ENCODE measurements at regions not wholly inside any gene's neighbourhood (a gene's known extent, or its start where the extent isn't known, plus 50 kb on each side); places are given as distances from the start of the nearest gene placed in this dataset.
A peak's percentile ranks its signal among the peaks of the same experiment; 100 is the strongest.

DNA sequence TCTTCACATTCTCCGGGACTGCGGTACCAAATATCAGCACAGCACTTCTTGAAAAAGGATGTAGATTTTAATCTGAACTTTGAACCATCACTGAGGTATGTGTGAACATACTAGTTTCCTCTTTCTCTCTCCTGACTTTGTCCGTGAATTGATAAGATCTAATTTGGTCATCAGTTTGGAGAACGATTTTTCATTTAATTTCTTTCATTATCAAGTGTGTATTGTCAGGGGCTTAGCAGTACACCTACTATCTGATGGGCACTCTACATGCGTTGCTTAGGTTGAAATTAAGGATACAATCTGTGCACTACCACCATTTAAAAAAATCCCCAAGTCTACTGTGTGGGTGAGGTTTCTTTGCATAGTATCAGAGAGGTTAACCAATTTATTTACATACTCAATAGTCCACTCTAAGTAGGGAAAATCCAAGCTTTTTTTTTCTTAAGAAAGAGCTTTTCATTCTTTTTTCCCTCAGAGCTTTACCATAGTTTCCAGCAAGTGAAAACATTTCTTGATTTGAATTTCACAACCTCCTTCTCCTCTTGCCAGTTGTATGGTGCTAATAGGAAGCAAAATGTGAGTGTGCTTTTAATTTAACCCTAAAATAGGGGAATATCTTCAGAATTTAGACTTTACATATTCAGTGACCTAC lies 105.4 kb upstream of the ESR1 start:
- no peak for DNase-seq

DNA sequence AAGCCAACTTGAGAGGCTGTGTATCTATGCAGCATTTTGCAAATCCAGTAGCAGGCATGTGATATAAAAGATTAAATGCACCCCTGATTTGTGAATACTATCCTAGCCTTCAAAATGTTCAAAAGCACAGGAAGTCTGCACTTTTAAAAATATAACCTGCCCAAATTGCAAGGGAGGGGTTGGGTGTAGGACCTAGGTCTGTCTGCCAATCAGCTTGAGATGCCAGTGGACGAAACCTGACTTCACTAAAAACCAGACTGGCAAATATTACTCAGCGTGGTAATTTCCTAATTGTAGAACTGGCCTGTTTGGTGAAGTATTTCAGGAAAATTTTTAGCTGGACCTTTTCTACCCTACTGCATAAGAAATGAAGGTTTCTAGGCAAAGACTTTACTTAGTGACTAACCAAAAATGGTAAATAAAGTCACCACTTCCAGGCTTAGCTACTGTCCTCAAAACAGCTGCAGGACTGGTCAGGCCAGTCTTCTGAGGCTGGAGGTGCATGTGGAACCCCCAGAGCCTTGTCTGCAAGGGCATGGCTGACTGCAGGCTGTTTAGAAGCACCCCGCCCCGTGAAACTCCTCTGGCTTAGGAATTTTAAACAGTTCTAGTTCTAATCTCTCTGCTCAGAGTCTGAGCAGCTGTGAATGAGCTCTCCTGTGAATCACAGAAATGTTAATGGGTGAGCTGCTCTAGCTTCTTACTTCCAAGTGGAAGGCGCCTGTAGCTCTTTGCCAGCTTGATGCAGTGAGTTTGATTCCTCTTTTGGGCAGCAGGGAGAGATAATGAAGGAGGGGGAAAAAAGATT lies 104.4 kb upstream of the ESR1 start:
- DNase-seq = no peak

DNA sequence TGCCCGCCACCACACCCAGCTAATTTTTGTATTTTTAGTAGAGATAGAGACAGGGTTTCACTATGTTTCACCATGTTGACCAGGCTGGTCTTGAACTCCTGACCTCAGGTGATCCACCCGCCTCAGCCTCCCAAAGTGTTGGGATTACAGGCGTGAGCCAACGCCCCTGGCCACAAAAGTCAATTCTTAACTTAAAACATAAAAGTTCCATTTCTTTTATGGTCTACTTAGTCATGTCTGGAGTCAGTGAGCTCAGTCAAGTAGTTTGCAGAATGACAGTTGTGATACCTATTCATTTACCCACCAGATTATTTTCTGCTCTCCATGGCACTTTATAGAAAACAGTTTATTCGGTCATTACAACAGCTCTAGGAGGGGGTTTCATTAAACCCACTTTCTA lies 103.1 kb upstream of the ESR1 start:
- DNase-seq = no peak

DNA sequence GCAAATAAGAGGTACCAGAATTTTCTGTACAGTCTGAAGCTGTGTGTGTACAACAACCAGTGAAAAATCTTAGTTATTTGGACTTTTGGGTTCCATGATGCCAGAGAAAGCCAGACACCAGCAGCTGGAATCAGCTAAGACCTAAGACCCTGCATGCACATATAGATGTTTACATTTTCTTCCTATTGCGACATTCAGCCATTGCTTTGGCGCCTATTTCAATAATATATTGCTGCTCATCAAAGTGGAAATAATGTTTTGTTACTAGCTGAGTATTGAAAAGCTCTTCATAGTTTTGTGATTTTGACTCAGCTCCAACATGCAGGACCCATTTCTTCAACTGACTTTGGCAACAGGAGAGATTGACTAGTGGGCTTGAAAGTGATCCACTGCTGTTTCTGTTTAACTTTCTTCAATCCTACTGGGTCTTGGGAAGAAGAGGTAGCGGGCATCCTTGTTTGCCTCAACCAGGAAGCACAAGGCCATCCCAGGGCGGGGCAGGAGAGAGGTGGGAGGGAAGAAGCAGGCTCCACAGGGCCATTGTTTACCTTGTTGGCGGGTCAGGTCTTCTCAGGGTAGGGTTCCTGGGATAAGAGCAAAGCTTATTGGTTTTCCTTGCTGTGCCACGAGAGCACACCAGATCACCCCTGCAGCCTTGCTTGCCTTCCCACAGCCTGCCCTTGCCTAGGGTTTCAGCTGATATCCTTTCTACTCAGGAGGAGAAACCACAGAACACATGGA lies 101.3 kb upstream of the ESR1 start:
- DNase-seq = no peak

DNA sequence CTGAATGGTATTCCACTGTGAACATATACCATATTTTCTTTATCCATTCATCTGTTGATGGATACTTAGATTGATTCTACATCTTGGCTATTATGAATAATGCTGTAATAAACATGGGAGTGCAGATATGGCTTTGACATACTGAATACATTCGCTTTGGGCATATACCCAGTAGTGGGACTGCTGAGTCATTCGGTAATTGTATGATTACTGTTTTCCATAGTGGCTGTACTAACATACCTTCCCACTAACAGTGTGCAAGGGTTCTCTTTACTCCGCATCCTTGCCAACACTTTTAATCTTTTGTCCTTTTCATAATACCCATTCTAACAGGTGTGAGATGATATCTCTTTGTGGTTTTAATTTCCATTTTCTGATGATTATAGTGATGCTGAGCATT lies 98.2 kb upstream of the ESR1 start:
- no peak for DNase-seq

DNA sequence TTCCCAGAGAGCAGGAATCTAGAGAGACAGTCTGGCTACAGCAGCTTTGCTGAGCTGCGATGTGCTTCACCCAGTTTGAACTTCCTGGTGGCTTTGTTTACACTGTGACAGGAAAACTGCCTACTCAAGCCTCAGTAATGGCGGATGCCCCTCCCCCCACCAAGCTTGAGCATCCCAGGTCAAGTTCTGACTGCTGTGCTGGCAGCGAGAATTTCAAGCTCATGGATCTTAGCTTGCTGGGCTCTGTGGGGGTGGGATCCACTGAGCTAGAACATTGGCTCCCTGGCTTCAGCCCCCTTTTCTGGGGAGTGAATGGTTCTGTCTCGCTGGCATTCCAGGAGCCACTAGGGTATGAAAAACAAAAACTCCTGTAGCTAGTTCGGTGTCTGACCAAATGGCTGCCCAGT lies 91.0 kb upstream of the ESR1 start:
- no peak for DNase-seq

DNA sequence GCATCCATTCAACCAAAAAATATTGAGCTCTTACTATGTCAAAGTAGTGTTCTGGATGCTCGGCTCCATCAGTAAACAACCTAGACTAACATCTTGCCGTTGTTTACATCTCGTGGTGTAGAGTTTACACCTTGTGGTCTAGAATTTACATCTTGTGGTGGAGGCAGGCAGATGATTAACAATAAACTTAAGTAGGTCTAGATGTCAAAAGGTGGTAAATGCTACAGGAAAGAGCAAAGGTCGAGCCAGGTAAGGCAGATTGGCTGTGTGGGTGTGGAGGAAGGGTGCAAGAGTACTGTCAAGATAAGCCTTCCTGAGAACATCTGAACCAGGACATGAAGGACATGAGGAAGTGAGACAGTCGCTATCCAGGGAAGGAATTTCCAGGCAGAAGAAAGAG lies 88.4 kb upstream of the ESR1 start:
- no peak for DNase-seq

DNA sequence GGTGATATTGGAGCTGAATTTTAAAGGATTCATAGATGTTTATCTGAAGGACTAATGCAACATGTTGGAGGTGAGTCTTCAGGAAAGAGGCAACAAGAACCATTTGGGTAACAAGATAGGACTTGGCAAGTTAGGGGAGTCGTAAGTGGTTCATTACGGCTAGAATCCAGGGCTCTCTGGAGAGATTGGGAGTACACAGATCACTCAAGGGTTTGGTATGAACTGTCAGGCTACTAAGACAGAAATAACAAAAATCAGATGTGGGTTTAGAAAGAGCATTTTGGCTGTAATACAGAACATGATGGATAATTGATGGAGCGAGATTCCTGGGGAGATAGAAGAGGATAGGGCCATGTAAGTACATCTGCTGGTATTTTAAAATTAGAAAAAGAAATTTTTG lies 86.3 kb upstream of the ESR1 start:
- no peak for DNase-seq

DNA sequence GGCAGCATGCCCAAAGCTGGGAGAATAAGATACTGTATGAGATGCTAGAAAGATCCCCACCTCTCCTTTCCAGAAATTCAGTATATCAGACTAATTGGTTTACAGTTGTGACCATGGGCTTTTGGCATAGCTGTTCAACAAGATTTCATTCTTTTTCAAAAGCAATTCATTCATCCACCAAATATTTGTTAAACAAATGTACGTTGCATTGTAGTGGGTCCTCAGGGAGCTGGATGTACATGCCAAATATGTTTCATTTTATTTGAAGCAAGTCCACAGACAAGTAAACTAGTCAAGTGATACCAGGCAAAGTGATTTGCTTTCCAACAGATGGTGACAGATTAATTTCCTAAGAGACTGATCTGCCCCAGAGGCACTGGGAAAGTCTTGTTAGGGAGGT lies 85.8 kb upstream of the ESR1 start:
- no peak for DNase-seq

DNA sequence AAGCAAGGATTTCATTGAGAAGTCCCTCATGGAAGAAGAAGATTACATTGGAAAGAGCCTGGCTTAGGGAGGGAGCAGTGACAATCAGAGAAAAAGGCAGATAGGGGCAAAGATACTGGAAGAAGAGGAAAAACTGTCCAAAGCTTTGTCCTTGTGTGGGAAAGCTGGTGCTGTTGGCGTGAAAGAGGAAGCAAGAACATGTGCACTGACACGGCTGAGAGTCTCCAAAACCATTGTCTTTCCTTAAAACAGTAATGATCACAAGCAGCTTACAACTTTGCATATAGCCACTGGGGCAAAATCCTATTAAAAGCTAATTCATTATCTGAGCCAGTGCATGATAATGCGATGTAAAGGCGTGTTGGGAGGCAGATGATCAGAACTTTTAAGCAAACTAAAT lies 85.1 kb upstream of the ESR1 start:
- peak; percentile 13 for DNase-seq

DNA sequence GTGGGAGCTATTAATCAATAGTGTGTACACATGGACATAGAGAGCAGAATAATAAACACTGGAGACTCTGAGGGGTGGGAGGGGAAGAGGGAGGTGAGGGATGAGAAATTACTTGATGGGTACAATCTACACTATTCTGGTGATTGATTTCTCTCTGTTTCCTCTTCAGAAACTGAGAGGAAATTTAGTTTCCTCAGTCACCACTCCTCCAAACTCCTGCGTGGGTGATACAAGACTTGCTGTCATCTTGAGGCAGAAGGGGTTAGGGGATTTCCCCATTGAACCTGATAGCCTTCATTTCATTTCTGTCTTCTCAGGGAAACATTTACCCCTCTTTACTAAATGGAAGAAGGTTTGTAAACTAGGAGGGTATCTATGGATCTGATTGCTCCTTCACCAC lies 84.3 kb upstream of the ESR1 start:
- DNase-seq = no peak

DNA sequence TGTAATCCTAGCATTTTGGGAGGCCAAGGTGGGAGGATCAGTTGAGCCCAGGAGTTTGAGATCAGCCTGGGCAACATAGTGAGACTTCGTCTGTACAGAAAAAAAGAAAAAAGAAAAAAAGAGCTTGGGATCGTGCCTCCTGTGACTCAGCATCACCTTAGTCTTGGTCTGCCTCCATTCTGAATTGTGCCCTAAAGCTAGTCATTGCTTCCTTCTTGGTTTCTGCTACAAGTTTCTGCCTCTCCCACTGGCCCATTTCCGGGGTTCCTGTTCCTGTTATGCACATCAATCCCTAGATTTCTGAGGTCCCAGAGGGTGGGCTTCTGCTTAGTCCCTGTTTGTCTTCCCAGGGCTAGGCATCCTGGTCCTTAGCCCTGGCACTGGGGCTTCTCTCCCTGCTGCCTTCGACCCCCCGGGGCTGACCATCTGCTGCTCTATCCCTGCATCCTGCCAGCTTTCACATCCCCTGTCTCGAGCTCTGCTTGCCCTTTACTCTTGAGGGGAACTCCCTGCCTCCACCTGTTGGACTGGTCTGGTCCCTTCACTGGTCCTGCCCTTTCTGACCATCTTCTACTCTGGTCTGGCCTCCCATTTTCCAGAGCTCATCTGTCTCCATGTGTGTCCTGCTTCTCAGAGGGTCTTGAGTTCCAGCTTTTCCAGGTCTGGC lies 77.5 kb upstream of the ESR1 start:
- no peak for DNase-seq

DNA sequence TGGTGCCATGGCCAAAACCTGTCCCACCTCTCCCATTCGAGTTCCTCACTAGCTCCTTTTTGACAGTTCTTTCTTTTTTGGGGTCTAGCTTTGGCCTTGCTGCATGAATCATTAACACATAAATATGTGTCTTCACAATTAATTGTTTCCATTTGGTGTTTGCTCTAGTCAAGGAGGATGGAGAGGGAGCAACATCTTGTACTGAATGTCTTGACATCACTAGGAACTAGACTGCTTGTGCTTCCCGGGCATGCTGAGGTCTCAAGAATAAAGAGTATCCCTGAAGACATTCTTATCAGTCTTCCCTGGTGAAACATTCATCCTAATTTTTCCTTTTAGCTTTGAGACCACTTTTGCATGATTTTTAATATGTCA lies 77.0 kb upstream of the ESR1 start:
- DNase-seq = no peak

DNA sequence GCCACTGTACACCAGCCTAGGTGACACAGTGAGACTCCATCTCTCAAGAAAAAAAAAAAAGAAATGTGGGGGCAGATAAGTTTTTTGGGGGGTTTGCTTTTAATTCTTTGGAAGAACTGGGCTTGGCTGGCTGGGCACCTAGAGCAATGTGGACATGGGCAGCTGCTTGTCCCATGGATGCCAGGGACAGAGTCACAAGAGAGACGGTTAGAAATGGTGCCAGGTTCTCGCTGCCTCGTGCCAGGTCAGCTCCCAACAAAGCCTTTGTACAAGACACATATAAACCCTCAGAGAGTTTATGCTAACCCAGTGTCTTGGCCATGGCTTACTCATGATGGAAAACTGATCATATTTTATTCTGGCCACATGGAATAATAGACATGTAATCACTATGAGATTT lies 76.2 kb upstream of the ESR1 start:
- DNase-seq = no peak

DNA sequence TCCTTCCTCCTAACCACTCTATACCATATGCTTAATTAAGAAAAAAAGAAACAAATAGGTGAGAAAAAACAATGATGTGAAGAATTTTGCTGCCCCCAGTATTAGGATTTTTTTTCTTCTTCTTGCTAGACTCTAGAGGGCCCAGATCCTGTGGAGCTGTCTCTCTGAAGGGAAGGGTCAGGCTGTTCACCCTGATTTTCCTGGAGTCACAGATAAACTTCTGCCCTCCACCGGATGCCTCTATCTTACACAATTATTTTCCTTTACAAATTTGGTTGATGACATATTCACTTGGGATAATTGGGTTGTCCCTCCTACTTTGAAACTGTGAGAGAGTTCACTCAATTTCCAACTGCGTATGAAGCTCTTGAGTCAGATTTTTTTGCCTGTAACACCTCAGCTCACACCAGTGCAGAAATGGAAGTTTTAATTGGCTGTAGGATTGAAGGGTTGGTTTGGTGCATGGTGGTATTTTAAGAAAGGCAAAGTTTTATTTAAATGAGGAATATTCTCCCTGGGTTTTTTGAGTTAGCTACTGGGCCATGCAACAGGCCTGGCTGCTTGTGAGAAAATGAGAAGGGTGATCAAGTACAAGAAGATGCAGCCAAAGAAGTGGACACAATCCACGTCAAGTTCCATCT lies 73.7 kb upstream of the ESR1 start:
- no peak for DNase-seq

DNA sequence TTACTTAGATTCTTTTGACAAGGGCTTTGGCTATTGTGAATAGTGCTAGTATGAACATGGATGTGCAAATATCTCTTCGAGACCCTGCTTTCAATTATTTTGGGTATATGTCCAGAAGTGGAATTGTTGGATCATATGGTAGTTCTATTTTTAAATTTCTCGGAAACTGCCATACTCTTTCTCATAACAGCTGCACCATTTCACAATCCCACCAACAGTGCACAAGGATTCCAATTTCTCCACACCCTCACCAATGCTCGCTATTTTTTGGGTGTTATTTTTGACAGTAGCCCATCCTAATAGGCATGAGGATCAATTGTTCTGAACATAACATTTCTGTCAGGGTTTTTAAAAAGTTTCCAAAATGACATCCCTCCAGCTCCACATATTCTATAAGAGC lies 69.2 kb upstream of the ESR1 start:
- DNase-seq = no peak

DNA sequence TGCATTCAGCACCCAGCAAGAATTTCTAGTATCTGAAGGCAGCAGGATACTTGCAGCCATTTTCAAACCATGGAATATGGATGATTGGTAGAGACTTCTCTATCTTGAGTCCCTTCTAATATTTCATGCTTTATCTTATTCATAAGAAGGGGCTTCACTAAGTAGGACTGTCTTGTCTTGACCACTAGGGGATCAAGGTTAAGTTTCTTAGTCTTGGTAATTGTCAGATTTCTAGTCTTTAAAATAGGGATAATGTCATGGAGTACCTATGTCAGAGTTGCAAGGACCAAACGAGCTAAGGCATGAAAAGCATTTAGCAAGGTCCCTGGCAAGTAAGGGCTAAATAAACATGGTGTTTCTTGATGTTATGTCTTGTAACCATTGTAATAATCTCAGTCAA lies 68.5 kb upstream of the ESR1 start:
- DNase-seq = no peak

DNA sequence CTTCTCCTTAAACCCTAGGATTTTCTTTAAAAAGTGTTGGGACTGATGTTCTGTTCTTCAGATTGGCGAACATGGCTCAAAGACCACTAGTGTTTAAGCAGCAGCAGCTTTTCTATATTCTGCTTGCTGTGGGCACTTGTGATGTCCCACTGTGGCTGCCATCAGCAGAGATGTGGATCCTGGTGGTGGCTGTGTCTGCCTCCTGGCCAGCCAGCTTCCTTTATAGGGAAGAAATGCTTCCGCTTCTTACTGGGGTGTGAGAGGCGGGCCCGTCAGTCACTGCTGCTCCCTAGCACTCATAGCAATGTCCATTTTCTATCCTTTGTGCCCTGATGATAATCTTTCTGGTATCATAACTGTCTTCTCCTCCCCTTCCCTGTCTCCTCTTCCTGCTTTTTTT lies 66.7 kb upstream of the ESR1 start:
- DNase-seq = no peak

DNA sequence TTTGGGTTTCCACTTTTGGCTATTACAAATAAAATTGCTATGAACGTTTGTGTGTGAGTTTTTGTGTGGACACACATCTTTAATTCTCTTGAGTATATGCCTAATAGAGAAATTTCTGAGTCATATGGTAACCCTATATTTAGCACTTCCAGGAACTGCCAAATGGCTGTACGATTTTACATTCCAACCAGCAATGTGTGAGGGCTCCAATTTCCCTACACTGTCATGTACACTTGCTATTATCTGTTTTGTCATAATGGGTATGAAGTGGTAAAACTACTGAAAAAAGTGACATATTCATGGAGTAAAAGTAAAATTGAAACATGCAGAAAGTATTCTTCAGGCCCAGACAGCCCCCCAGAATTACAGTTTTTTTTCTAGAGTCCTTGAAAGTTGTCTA lies 59.6 kb upstream of the ESR1 start:
- DNase-seq = no peak

DNA sequence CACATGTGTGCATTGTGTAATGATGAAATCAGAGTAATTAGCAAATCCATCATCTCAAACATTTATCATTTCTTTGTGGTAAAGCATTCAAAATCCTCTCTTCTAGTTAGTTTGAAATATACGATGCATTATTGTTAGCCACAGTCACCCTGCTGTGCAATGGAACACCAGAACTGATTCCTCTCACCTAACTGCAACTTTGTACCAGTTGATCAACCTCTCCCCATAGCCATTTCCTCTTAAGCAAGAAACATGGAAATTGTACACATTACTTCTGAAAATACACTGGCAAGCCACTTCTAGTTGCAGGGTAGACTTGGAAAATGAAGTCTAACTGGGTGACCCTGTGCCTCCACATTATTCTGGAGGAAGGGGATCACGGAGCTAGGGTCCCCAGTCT lies 58.1 kb upstream of the ESR1 start:
- no peak for DNase-seq

DNA sequence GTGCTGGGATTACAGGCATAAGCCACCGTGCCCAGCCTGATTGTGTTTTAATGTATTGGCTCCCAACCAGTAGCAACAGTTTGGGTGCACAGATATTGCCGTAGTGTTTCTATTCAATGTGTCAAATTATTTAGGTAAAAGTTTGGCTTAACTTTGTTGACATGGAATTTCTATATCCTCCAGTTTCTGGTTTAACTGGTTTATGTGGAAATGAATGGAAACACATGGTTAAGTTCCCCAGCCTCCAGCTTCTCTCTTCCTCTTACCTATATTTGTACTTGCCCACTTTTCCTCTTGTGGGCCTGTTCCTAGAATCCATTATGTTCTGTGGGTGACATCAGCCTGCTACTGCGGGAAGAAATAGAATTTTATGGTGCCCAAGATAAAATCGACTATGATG lies 53.9 kb upstream of the ESR1 start:
- DNase-seq = no peak

DNA sequence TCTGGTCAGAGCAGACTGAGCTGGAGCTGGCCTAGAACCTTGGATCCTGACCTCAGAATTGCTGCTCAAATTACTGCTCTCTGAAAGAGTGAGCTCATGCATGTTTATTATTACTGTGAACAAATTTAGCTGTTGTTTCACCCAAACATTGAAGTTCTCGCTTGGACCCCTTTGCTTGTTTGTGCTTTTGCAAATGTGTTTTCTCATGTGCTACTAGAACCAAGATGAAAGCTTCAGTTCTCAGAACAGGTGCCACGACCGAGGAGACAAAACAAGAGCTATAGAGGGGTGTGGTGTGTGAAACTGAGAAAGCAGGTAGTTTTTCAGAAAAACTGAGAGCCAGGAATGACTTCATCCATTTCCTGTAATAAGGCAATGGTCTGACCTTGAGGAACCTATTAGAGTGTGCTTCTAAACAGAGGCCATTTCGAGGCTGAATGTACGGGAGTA lies 50.0 kb upstream of the ESR1 start:
- no peak for DNase-seq

All from hematopoietic multipotent progenitor cell treated with erythropoietin and hydrocortisone succinate and interleukin-3 and kit ligand, for 4 days (in vitro differentiated cells).